ENCODE measurements at regions not wholly inside any gene's neighbourhood (a gene's known extent, or its start where the extent isn't known, plus 50 kb on each side); places are given as distances from the start of the nearest gene placed in this dataset.

DNA sequence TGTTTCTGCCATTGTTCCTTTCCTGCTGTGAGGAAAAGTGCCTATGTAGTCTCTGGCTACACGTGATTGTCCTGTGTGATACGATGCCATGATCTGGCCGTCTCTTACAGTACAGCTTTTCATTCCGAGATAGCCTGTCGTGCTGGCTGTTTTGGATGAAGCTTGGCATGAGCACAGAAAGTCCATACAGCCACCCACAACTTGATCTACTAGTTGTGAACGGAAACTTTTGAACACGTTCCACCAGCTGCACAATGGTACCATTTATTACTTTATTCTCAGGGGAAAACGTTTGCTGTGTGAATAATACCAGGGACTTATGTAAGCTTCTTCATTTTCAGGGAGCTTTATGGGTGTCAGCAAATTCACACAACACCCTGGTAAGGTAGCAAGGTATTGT, 217.6 kb upstream of the ANKRD55 start (continued):
- TF ChIP-seq POLR3A (IDR thresholded peaks at IDR 0.05; ENCODE audit: borderline replicate concordance, extremely low read depth, insufficient read depth, insufficient read length) (no peak), ZNF436 (CRISPR knock-in tag; IDR thresholded peaks at IDR 0.05) (no peak), MYNN (IDR thresholded peaks at IDR 0.05) (no peak), MYNN (CRISPR knock-in tag; IDR thresholded peaks at IDR 0.05) (no peak)

GRCh38 chr5:56449071-56449640, 216.0 kb upstream of the ANKRD55 start:
- no peaks in the 10 kb centered on the region for H3K36me3 ChIP-seq (ENCODE audit: control insufficient read depth, insufficient read depth, low read length)
- in situ Hi-C loops (cut with MboI): no loop called here
- no peaks in the 10 kb centered on the region for H3K9me1 ChIP-seq (ENCODE audit: control insufficient read depth, insufficient read depth, low read length)
- no peak overlapping the region for H2AFZ ChIP-seq (ENCODE audit: low read depth, low read length)
- ATAC-seq: no peak
- H3K27ac ChIP-seq (ENCODE audit: extremely low read depth, low read depth, low read length): no peak overlapping the region
- no TSS peak for BruUV-seq (replicated peaks)
- 4% methylated on average over 7 of the region's 7 CpGs for WGBS (ENCODE audit: insufficient coverage, low coverage, missing lambda C conversion rate)
- ChIA-PET CTCF (ENCODE audit: low intra/inter-chr PET ratio) (no interaction called here), POLR2A (no interaction called here)
- no peaks in the 10 kb centered on the region for H3K9me3 ChIP-seq (replicated peaks; ENCODE audit: control insufficient read depth, insufficient read depth, low read depth, low read length)
- DNase-seq (ENCODE audit: extremely low read depth in 1 of 4, low spot score in 3 of 4): no peak
- H3K9ac ChIP-seq (ENCODE audit: insufficient read depth in 1 of 2, low read depth in 2 of 2, low read length in 2 of 2): no peak overlapping the region
- no peak overlapping the region for H3K4me3 ChIP-seq
- H3K79me2 ChIP-seq (ENCODE audit: control insufficient read depth, insufficient read depth, low read length): no peaks in the 10 kb centered on the region
- intact Hi-C loops (cut with micrococcal nuclease): no loop called here
- H3K27me3 ChIP-seq (ENCODE audit: control insufficient read depth in 2 of 2, insufficient read depth in 2 of 2, low read length in 2 of 2): peaks cover 0 to 3% of the 10 kb centered on the region in 2 experiments; a peak in 3 of 5 replicates
- H3K4me2 ChIP-seq (ENCODE audit: insufficient read depth, low read length): no peak overlapping the region
- FAIRE-seq: no peak
- no peaks in the 10 kb centered on the region; the same call in 1 of the 2 replicates for H4K20me1 ChIP-seq (replicated peaks; ENCODE audit: control insufficient read depth, insufficient read depth, low read length)
- H3K4me1 ChIP-seq (replicated peaks in 1 of 2; ENCODE audit: control insufficient read depth in 2 of 2, insufficient read depth in 2 of 2, low read length in 2 of 2): no peaks in the 10 kb centered on the region
- TF ChIP-seq THAP12 (CRISPR knock-in tag; IDR thresholded peaks at IDR 0.05) (no peak), ZNF586 (CRISPR knock-in tag; conservative IDR thresholded peaks at IDR 0.05) (no peak), ZNF695 (CRISPR knock-in tag; IDR thresholded peaks at IDR 0.05) (no peak)
- TF ChIP-seq, protein P1, sequence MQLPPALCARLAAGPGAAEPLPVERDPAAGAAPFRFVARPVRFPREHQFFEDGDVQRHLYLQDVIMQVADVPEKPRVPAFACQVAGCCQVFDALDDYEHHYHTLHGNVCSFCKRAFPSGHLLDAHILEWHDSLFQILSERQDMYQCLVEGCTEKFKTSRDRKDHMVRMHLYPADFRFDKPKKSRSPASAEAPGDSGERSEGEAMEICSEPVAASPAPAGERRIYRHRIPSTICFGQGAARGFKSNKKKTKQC (CRISPR knock-in tag; IDR thresholded peaks at IDR 0.05): no peak

Measured in K562 (cell line).